ENCODE measurements at regions not wholly inside any gene's neighbourhood (a gene's known extent, or its start where the extent isn't known, plus 50 kb on each side); places are given as distances from the start of the nearest gene placed in this dataset.

GRCh38 chr2:129740504-129740903 is 239.0 kb upstream of the RAB6C start:
- H3K36me3 Mint-ChIP-seq, result no peaks in the 10 kb centered on the region
- DNase-seq (ENCODE audit: low spot score) (no peak), ATAC-seq (no peak)
- no peak for TF ChIP-seq ZNF671 (CRISPR knock-in tag; IDR thresholded peaks at IDR 0.05)
- no peak for TF ChIP-seq ZNF396 (CRISPR knock-in tag; IDR thresholded peaks at IDR 0.05; ENCODE audit: borderline replicate concordance)
- no peak for TF ChIP-seq ELF4 (CRISPR knock-in tag; IDR thresholded peaks at IDR 0.05; ENCODE audit: low read depth)
- no peak for TF ChIP-seq ZNF232 (CRISPR knock-in tag; IDR thresholded peaks at IDR 0.05)
- TF ChIP-seq KAT7 (CRISPR knock-in tag; IDR thresholded peaks at IDR 0.05; ENCODE audit: borderline replicate concordance), result no peak
- no peak for TF ChIP-seq NR3C1 (CRISPR knock-in tag; conservative IDR thresholded peaks at IDR 0.05; ENCODE audit: low read depth)
- TF ChIP-seq ZBTB43 (CRISPR knock-in tag; IDR thresholded peaks at IDR 0.05), result no peak
- TF ChIP-seq PREB (CRISPR knock-in tag; IDR thresholded peaks at IDR 0.05; ENCODE audit: borderline replicate concordance), result no peak
- no peak for TF ChIP-seq CREB1 (CRISPR knock-in tag; IDR thresholded peaks at IDR 0.05)
- TF ChIP-seq ZNF512 (CRISPR knock-in tag; IDR thresholded peaks at IDR 0.05; ENCODE audit: borderline replicate concordance), result no peak
- no peak for TF ChIP-seq GRHL2 (CRISPR knock-in tag; IDR thresholded peaks at IDR 0.05; ENCODE audit: insufficient replicate concordance, severe bottlenecking)
- TF ChIP-seq CTCF (IDR thresholded peaks at IDR 0.05), result no peak
- no peak for TF ChIP-seq CBFB (CRISPR knock-in tag; IDR thresholded peaks at IDR 0.05; ENCODE audit: low read depth)
- TF ChIP-seq SMAD3 (CRISPR knock-in tag; IDR thresholded peaks at IDR 0.05; ENCODE audit: borderline replicate concordance), result no peak
- TF ChIP-seq FOXK1 (CRISPR knock-in tag; IDR thresholded peaks at IDR 0.05), result no peak
- TF ChIP-seq FOXP1 (CRISPR knock-in tag; IDR thresholded peaks at IDR 0.05; ENCODE audit: borderline replicate concordance), result no peak
- no peak for TF ChIP-seq ATF1 (CRISPR knock-in tag; IDR thresholded peaks at IDR 0.05)
- no peaks in the 10 kb centered on the region for H3K27me3 Mint-ChIP-seq (ENCODE audit: low read depth)
- no peak overlapping the region for H3K27ac Mint-ChIP-seq
- no peak overlapping the region for H3K4me3 Mint-ChIP-seq
- ChIA-PET POLR2A (no interaction called here), CTCF (interaction anchor here (1.6 kb wide), 1 partner anchor 8 kb away, joined by 8 read pairs; no protein-coding TSS in a partner anchor)
- H3K9me3 Mint-ChIP-seq, result no peaks in the 10 kb centered on the region
- H3K4me1 Mint-ChIP-seq, result peaks cover 12% of the 10 kb centered on the region

- no peaks in the 10 kb centered on the region; the same call in 1 of the 2 replicates for H3K27me3 Mint-ChIP-seq (ENCODE audit: low read depth)
- H3K9me3 Mint-ChIP-seq, result peaks cover 6% of the 10 kb centered on the region; the same call in 1 of the 2 replicates
- CTCF ChIA-PET, result interaction anchor here (0.9 kb wide), 1 partner anchor 154 kb away, joined by 3 read pairs; no protein-coding TSS in a partner anchor
- H3K4me3 Mint-ChIP-seq, result no peak overlapping the region
- POLR2A ChIA-PET, result no interaction called here
- peaks cover 12% of the 10 kb centered on the region for H3K4me1 Mint-ChIP-seq
- ATAC-seq (no peak), DNase-seq (ENCODE audit: low spot score) (no peak)
- no peaks in the 10 kb centered on the region for H3K36me3 Mint-ChIP-seq
- no peak overlapping the region for H3K27ac Mint-ChIP-seq
- no peak for TF ChIP-seq ATF2 (CRISPR knock-in tag; IDR thresholded peaks at IDR 0.05; ENCODE audit: borderline replicate concordance, low read depth)
- TF ChIP-seq E2F1 (CRISPR knock-in tag; IDR thresholded peaks at IDR 0.05), result no peak
- no peak for TF ChIP-seq JAZF1 (CRISPR knock-in tag; IDR thresholded peaks at IDR 0.05)
- TF ChIP-seq FOXP1 (CRISPR knock-in tag; IDR thresholded peaks at IDR 0.05; ENCODE audit: borderline replicate concordance), result no peak
- no peak for TF ChIP-seq ATF1 (CRISPR knock-in tag; IDR thresholded peaks at IDR 0.05)
- no peak for TF ChIP-seq TEAD1 (CRISPR knock-in tag; IDR thresholded peaks at IDR 0.05)
- no peak for TF ChIP-seq TEAD4 (CRISPR knock-in tag; IDR thresholded peaks at IDR 0.05)
- TF ChIP-seq, protein P1, sequence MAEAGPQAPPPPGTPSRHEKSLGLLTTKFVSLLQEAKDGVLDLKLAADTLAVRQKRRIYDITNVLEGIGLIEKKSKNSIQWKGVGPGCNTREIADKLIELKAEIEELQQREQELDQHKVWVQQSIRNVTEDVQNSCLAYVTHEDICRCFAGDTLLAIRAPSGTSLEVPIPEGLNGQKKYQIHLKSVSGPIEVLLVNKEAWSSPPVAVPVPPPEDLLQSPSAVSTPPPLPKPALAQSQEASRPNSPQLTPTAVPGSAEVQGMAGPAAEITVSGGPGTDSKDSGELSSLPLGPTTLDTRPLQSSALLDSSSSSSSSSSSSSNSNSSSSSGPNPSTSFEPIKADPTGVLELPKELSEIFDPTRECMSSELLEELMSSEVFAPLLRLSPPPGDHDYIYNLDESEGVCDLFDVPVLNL (CRISPR knock-in tag; IDR thresholded peaks at IDR 0.05; ENCODE audit: borderline replicate concordance, low read depth), result no peak
- no peak for TF ChIP-seq RORB (CRISPR knock-in tag; IDR thresholded peaks at IDR 0.05)
- no peak for TF ChIP-seq NFATC4 (CRISPR knock-in tag; IDR thresholded peaks at IDR 0.05)
- no peak for TF ChIP-seq ZNF423 (CRISPR knock-in tag; IDR thresholded peaks at IDR 0.05)
Observed at GRCh38 chr2:129741165-129741564, 238.3 kb upstream of the RAB6C start.
